Natural killer cell (primary cell): ENCODE measurements at regions not wholly inside any gene's neighbourhood (a gene's known extent, or its start where the extent isn't known, plus 50 kb on each side); places are given as distances from the start of the nearest gene placed in this dataset.

Experiments
- ATAC-seq, 3 donors: fragments of 150-1000 bp in 2 of 3; fragments of 200-7000 bp in 1 of 3; cut with Tn5 transposase; 1 replicate in 1 of 3; 2 replicates in 2 of 3; pipeline ENCODE4 v1.10.0; 2021; ENCODE audit warnings: mild to moderate bottlenecking in 2 of 3, moderate library complexity in 2 of 3
- DNase-seq, 2 donors: peaks; one replicate each; pipeline versions ENCODE4 v3.0.0 to v3.0.0-alpha.2; 2013 to 2021; ENCODE audit warnings: mixed read lengths in 1 of 2
- H3K27ac ChIP-seq: one replicate; pipeline ENCODE4 v1.5.1; 2013; ENCODE audit warnings: mild to moderate bottlenecking, low read length
- H3K27me3 ChIP-seq: one replicate; pipeline ENCODE4 v1.6.1; 2013; ENCODE audit warnings: low read length; ENCODE audit not compliant: control insufficient read depth, insufficient read depth
- H3K36me3 ChIP-seq: one replicate; pipeline ENCODE4 v1.6.1; 2013; ENCODE audit warnings: low read length; ENCODE audit not compliant: control insufficient read depth, insufficient read depth
- H3K4me1 ChIP-seq: one replicate; pipeline ENCODE4 v1.6.1; 2013; ENCODE audit warnings: low read length; ENCODE audit not compliant: control insufficient read depth, insufficient read depth
- H3K4me3 ChIP-seq: one replicate; pipeline ENCODE4 v1.5.1; 2013; ENCODE audit warnings: low read length
- H3K9me3 ChIP-seq: one replicate; pipeline ENCODE4 v1.6.1; 2013; ENCODE audit warnings: low read length; ENCODE audit not compliant: control insufficient read depth, insufficient read depth
- H3K27ac Mint-ChIP-seq, 2 donors: one replicate each; pipeline ENCODE4 v1.8.0; 2022; ENCODE audit warnings: mild to moderate bottlenecking in 2 of 2, mixed read lengths in 2 of 2, moderate library complexity in 1 of 2
- H3K27me3 Mint-ChIP-seq, 2 donors: one replicate each; pipeline ENCODE4 v1.8.0; 2022; ENCODE audit warnings: low read depth in 2 of 2, mixed read lengths in 2 of 2
- H3K36me3 Mint-ChIP-seq: one replicate; pipeline ENCODE4 v1.8.0; 2022; ENCODE audit warnings: mixed read lengths
- H3K4me1 Mint-ChIP-seq, 2 donors: one replicate each; pipeline ENCODE4 v1.8.0; 2022; ENCODE audit warnings: mixed read lengths in 2 of 2
- H3K4me3 Mint-ChIP-seq: one replicate; pipeline ENCODE4 v1.8.0; 2022; ENCODE audit warnings: mild to moderate bottlenecking, moderate library complexity, mixed read lengths
- H3K9me3 Mint-ChIP-seq, 2 donors: one replicate each; pipeline ENCODE4 v1.8.0; 2022; ENCODE audit warnings: mixed read lengths in 2 of 2
- WGBS: methylation state at CpG from one replicate; pipeline ENCODE4 v1.1.7; 2013; ENCODE audit warnings: missing lambda C conversion rate; ENCODE audit not compliant: insufficient coverage; 5-methylcytosine and 5-hydroxymethylcytosine counted together
- intact Hi-C: fragments of 100-400 bp; cut with micrococcal nuclease; formaldehyde crosslinking; loops from one replicate; pipeline ENCODE4 v1.14.2; 2022
- TF ChIP-seq, protein P1 (sequence below): fragments of 200-600 bp; IDR thresholded peaks from one replicate; pipeline ENCODE4 v1.8.0; 2022; ENCODE audit warnings: antibody characterized with exemption

DNA sequence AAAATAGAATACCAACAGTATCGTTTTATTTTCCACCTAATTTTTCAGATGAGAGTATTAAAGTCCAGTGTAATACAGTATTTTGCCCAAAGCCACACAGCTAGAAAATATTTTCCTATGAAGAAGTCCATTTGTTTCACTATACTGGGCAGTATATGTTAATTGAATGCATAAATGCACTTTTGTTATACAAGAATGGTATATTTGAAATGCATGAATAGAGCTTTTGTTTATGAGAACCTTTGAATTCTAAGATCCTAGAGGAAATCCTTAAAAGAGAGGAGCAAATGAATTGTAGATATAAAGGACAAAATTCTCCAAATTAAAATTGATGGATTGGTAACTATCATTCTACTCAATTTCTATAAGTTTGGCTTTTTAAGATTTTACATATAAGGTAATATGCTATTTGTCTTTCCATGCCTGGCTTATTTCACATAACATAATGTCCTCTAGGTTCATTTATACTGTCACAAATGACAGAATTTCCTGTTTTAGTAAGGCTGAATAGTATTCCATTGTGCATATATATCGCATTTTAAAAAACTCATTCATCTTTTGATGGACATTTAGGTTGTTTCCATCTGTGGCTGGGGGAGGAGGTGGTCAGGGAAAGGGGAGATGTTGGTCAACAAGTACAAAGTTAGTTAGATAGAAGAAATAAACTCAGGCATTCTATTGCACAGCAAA, 136.6 kb upstream of the DCN start:
- ATAC-seq: no peak
- intact Hi-C loops: no loop called here
- no peaks in the 10 kb centered on the region for H3K36me3 ChIP-seq
- H3K4me3 ChIP-seq: no peak overlapping the region
- WGBS: 63% methylated on average over 1 of the region's 2 CpGs
- Mint-ChIP-seq H3K4me1 (no peaks in the 10 kb centered on the region), H3K9me3 (peaks cover 2 to 4% of the 10 kb centered on the region in 2 donors), H3K4me3 (no peak overlapping the region), H3K27ac (no peak overlapping the region), H3K36me3 (no peaks in the 10 kb centered on the region), H3K27me3 (peaks cover 2 to 7% of the 10 kb centered on the region in 2 donors)
- H3K4me1 ChIP-seq: no peaks in the 10 kb centered on the region
- TF ChIP-seq, protein P1, sequence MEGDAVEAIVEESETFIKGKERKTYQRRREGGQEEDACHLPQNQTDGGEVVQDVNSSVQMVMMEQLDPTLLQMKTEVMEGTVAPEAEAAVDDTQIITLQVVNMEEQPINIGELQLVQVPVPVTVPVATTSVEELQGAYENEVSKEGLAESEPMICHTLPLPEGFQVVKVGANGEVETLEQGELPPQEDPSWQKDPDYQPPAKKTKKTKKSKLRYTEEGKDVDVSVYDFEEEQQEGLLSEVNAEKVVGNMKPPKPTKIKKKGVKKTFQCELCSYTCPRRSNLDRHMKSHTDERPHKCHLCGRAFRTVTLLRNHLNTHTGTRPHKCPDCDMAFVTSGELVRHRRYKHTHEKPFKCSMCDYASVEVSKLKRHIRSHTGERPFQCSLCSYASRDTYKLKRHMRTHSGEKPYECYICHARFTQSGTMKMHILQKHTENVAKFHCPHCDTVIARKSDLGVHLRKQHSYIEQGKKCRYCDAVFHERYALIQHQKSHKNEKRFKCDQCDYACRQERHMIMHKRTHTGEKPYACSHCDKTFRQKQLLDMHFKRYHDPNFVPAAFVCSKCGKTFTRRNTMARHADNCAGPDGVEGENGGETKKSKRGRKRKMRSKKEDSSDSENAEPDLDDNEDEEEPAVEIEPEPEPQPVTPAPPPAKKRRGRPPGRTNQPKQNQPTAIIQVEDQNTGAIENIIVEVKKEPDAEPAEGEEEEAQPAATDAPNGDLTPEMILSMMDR: no peak
- H3K27ac ChIP-seq: no peak overlapping the region
- H3K27me3 ChIP-seq: no peaks in the 10 kb centered on the region
- H3K9me3 ChIP-seq: no peaks in the 10 kb centered on the region
- DNase-seq: no peak

DNA sequence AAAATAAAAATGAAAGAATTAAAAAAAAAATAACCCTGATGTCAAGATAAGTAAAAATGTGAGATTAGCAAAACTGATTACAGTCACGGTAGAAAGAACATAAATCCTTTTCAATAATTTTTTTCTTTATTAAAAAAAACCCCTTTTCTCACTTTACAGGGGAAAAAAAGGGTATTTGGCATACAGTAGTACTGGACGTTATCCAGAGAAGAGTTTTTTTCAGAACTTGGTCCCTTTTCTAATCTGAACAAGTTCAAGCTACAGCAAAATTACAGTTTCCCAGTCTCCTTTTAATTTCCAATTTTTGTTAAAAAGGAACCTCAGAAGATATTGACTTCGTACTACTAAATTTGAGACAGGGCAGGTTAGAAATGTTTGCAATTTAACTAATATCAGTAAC, 134.7 kb upstream of the DCN start:
- H3K27ac ChIP-seq: no peak overlapping the region
- H3K27me3 ChIP-seq: no peaks in the 10 kb centered on the region
- Mint-ChIP-seq H3K4me3 (no peak overlapping the region), H3K27me3 (peaks cover 5 to 8% of the 10 kb centered on the region in 2 donors), H3K4me1 (no peaks in the 10 kb centered on the region), H3K27ac (no peak overlapping the region), H3K36me3 (no peaks in the 10 kb centered on the region), H3K9me3 (peaks cover 2 to 4% of the 10 kb centered on the region in 2 donors)
- DNase-seq: no peak
- H3K4me3 ChIP-seq: no peak overlapping the region
- H3K36me3 ChIP-seq: no peaks in the 10 kb centered on the region
- H3K4me1 ChIP-seq: no peaks in the 10 kb centered on the region
- TF ChIP-seq, protein P1: no peak
- WGBS: no CpG with 5 or more reads among the region's 3 CpGs
- H3K9me3 ChIP-seq: no peaks in the 10 kb centered on the region
- ATAC-seq: no peak
- intact Hi-C loops: no loop called here

DNA sequence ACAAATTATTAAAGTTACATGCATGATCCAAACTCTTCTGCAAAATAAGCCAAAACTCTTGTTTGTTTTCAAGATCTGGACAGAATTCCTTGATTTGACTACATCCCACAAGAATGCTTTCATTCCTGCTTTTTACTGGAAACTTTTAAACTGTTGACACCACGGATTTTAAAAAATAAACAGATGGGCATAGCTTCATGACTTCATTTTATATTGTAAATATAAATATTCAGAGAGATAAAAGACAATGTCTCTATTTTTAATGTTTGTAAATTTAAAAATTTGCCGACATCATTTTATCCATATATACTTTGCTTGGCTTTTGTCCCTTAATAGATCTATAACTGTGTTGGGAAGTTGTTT, 134.3 kb upstream of the DCN start:
- intact Hi-C loops: no loop called here
- no peak for DNase-seq
- H3K4me3 Mint-ChIP-seq: no peak overlapping the region
- H3K9me3 ChIP-seq: no peaks in the 10 kb centered on the region
- WGBS: no CpG with 5 or more reads among the region's 2 CpGs
- no peaks in the 10 kb centered on the region for H3K36me3 Mint-ChIP-seq
- no peak for ATAC-seq
- TF ChIP-seq, protein P1: no peak
- H3K4me3 ChIP-seq: no peak overlapping the region
- peaks cover 5 to 12% of the 10 kb centered on the region in 2 donors for H3K27me3 Mint-ChIP-seq
- no peak overlapping the region for H3K27ac ChIP-seq
- no peaks in the 10 kb centered on the region for H3K27me3 ChIP-seq
- H3K9me3 Mint-ChIP-seq: peaks cover 2 to 4% of the 10 kb centered on the region in 2 donors
- no peaks in the 10 kb centered on the region for H3K4me1 ChIP-seq
- H3K27ac Mint-ChIP-seq: no peak overlapping the region
- no peaks in the 10 kb centered on the region for H3K36me3 ChIP-seq
- no peaks in the 10 kb centered on the region for H3K4me1 Mint-ChIP-seq
